ENCODE measurements at regions not wholly inside any gene's neighbourhood (a gene's known extent, or its start where the extent isn't known, plus 50 kb on each side); places are given as distances from the start of the nearest gene placed in this dataset.

GRCh38 chr4:114087596-114088230 is 108.3 kb upstream of the ARSJ start:
- no peak overlapping the region for H3K4me2 ChIP-seq
- H3K9me3 ChIP-seq (ENCODE audit: low read depth) = no peaks in the 10 kb centered on the region
- Mint-ChIP-seq H3K36me3 (no peaks in the 10 kb centered on the region), H3K27me3 (ENCODE audit: insufficient read depth, low read depth) (no peaks in the 10 kb centered on the region), H3K27ac (no peak overlapping the region), H3K9me3 (no peaks in the 10 kb centered on the region), H3K4me3 (no peak overlapping the region), H3K4me1 (no peaks in the 10 kb centered on the region)
- no peaks in the 10 kb centered on the region for H4K20me1 ChIP-seq (ENCODE audit: low read depth)
- no peaks in the 10 kb centered on the region for H3K36me3 ChIP-seq
- no peaks in the 10 kb centered on the region for H3K79me2 ChIP-seq (ENCODE audit: low read depth)
- H3K4me3 ChIP-seq = no peak overlapping the region
- TF ChIP-seq EZH2 (IDR thresholded peaks at IDR 0.05) (no peak), CTCF (IDR thresholded peaks at IDR 0.05) (no peak)
- no peaks in the 10 kb centered on the region for H3K27me3 ChIP-seq
- no peak overlapping the region for H3K27ac ChIP-seq
- H3K4me1 ChIP-seq = no peaks in the 10 kb centered on the region
- H3K9ac ChIP-seq = no peak overlapping the region
- H2AFZ ChIP-seq (replicated peaks) = no peak overlapping the region
- no peak for DNase-seq (ENCODE audit: low spot score)
- no peaks in the 10 kb centered on the region for H3F3A ChIP-seq (ENCODE audit: low read depth)

- H3K4me3 Mint-ChIP-seq = no peak overlapping the region
- no peaks in the 10 kb centered on the region for H3K4me1 Mint-ChIP-seq
- Histone ChIP-seq H3K36me3 (no peaks in the 10 kb centered on the region), H2AFZ (replicated peaks) (no peak overlapping the region), H4K20me1 (ENCODE audit: low read depth) (no peaks in the 10 kb centered on the region), H3K79me2 (ENCODE audit: low read depth) (no peaks in the 10 kb centered on the region), H3K4me2 (no peak overlapping the region), H3K9ac (no peak overlapping the region), H3K9me3 (ENCODE audit: low read depth) (no peaks in the 10 kb centered on the region), H3K27ac (no peak overlapping the region), H3K4me3 (no peak overlapping the region), H3K27me3 (no peaks in the 10 kb centered on the region), H3K4me1 (no peaks in the 10 kb centered on the region), H3F3A (ENCODE audit: low read depth) (no peaks in the 10 kb centered on the region)
- no peak for DNase-seq (ENCODE audit: low spot score)
- H3K9me3 Mint-ChIP-seq = no peaks in the 10 kb centered on the region
- H3K36me3 Mint-ChIP-seq = no peaks in the 10 kb centered on the region
- TF ChIP-seq EZH2phosphoT487 (IDR thresholded peaks at IDR 0.05) (no peak), EZH2 (IDR thresholded peaks at IDR 0.05) (no peak), CTCF (IDR thresholded peaks at IDR 0.05) (no peak)
- H3K27ac Mint-ChIP-seq = no peak overlapping the region
- no peaks in the 10 kb centered on the region for H3K27me3 Mint-ChIP-seq (ENCODE audit: insufficient read depth, low read depth)
Observed at GRCh38 chr4:114088481-114088880, 109.0 kb upstream of the ARSJ start.

GRCh38 chr4:114091546-114091945 is 112.1 kb upstream of the ARSJ start:
- Histone ChIP-seq H3K36me3 (no peaks in the 10 kb centered on the region), H3K79me2 (ENCODE audit: low read depth) (no peaks in the 10 kb centered on the region), H3K9ac (no peak overlapping the region), H3K4me1 (no peaks in the 10 kb centered on the region), H3K4me2 (no peak overlapping the region), H3K27me3 (no peaks in the 10 kb centered on the region), H4K20me1 (ENCODE audit: low read depth) (no peaks in the 10 kb centered on the region), H3K4me3 (no peak overlapping the region), H2AFZ (replicated peaks) (no peak overlapping the region), H3K27ac (no peak overlapping the region), H3K9me3 (ENCODE audit: low read depth) (no peaks in the 10 kb centered on the region), H3F3A (ENCODE audit: low read depth) (no peaks in the 10 kb centered on the region)
- H3K36me3 Mint-ChIP-seq = no peaks in the 10 kb centered on the region
- H3K27ac Mint-ChIP-seq = no peak overlapping the region
- H3K4me1 Mint-ChIP-seq = no peaks in the 10 kb centered on the region
- no peaks in the 10 kb centered on the region for H3K27me3 Mint-ChIP-seq (ENCODE audit: insufficient read depth, low read depth)
- no peaks in the 10 kb centered on the region for H3K9me3 Mint-ChIP-seq
- no peak for TF ChIP-seq EZH2 (IDR thresholded peaks at IDR 0.05)
- no peak for TF ChIP-seq EZH2phosphoT487 (IDR thresholded peaks at IDR 0.05)
- TF ChIP-seq CTCF (IDR thresholded peaks at IDR 0.05) = no peak
- no peak for DNase-seq (ENCODE audit: low spot score)
- no peak overlapping the region for H3K4me3 Mint-ChIP-seq
